ENCODE measurements at regions not wholly inside any gene's neighbourhood (a gene's known extent, or its start where the extent isn't known, plus 50 kb on each side); places are given as distances from the start of the nearest gene placed in this dataset.

GRCh38 chr11:94708176-94708575 lies 60.0 kb upstream of the AMOTL1 start:
- Histone ChIP-seq H3K4me1 (ENCODE audit: control insufficient read depth, insufficient read depth, low read length) (peaks cover 2% of the 10 kb centered on the region; the same call in 1 of the 2 replicates), H3K36me3 (ENCODE audit: control insufficient read depth in 2 of 2, insufficient read depth in 1 of 2, low read length in 2 of 2) (no peaks in the 10 kb centered on the region), H3K4me3 (ENCODE audit: low read depth, low read length) (no peak overlapping the region), H3K9me3 (ENCODE audit: control insufficient read depth, insufficient read depth, low read depth, low read length) (no peaks in the 10 kb centered on the region), H3K27ac (ENCODE audit: extremely low read depth, low read depth, low read length) (no peak overlapping the region)
- POLR2A ChIA-PET: no interaction called here
- TF ChIP-seq ZNF433 (tag by site-specific recombination; IDR thresholded peaks at IDR 0.05; ENCODE audit: low read depth): no peak
- TF ChIP-seq KLF7 (tag by site-specific recombination; IDR thresholded peaks at IDR 0.05; ENCODE audit: borderline replicate concordance): no peak
- no peak for TF ChIP-seq ZNF302 (tag by site-specific recombination; IDR thresholded peaks at IDR 0.05; ENCODE audit: low read depth)
- TF ChIP-seq KLF10 (tag by site-specific recombination; IDR thresholded peaks at IDR 0.05): no peak
- TF ChIP-seq ZNF585B (tag by site-specific recombination; IDR thresholded peaks at IDR 0.05): no peak
- no peak for TF ChIP-seq ZNF324 (tag by site-specific recombination; IDR thresholded peaks at IDR 0.05)
- no peak for TF ChIP-seq PBX3 (CRISPR knock-in tag; IDR thresholded peaks at IDR 0.05)
- TF ChIP-seq ZNF274 (IDR thresholded peaks at IDR 0.05; ENCODE audit: low read length): no peak
- TF ChIP-seq ZNF274 (tag by site-specific recombination; IDR thresholded peaks at IDR 0.05; ENCODE audit: borderline replicate concordance): no peak
- no peak for TF ChIP-seq INSM2 (tag by site-specific recombination; IDR thresholded peaks at IDR 0.05)
- TF ChIP-seq ZNF501 (tag by site-specific recombination; IDR thresholded peaks at IDR 0.05): no peak
- no peak for TF ChIP-seq ZNF221 (tag by site-specific recombination; IDR thresholded peaks at IDR 0.05; ENCODE audit: borderline replicate concordance)
- no peak for TF ChIP-seq ZNF140 (tag by site-specific recombination; IDR thresholded peaks at IDR 0.05)
- TF ChIP-seq ZBTB11 (tag by site-specific recombination; conservative IDR thresholded peaks at IDR 0.05; ENCODE audit: low read depth): no peak
- no peak for TF ChIP-seq ZNF248 (tag by site-specific recombination; IDR thresholded peaks at IDR 0.05)
- CTCF ChIA-PET: no interaction called here

GRCh38 chr11:94708642-94709041 lies 59.5 kb upstream of the AMOTL1 start:
- no peak overlapping the region for H3K4me3 ChIP-seq (ENCODE audit: low read depth, low read length)
- ChIA-PET POLR2A (no interaction called here), CTCF (no interaction called here)
- TF ChIP-seq ZBTB6 (tag by site-specific recombination; IDR thresholded peaks at IDR 0.05) (no peak), TRIM28 (IDR thresholded peaks at IDR 0.05; ENCODE audit: borderline replicate concordance, low read length) (no peak), ZBTB7A (tag by site-specific recombination; IDR thresholded peaks at IDR 0.05; ENCODE audit: low read depth) (no peak), PATZ1 (tag by site-specific recombination; IDR thresholded peaks at IDR 0.05) (no peak), TSHZ1 (tag by site-specific recombination; IDR thresholded peaks at IDR 0.05; ENCODE audit: borderline replicate concordance) (no peak), KLF8 (tag by site-specific recombination; IDR thresholded peaks at IDR 0.05) (no peak), ZNF510 (tag by site-specific recombination; IDR thresholded peaks at IDR 0.05; ENCODE audit: insufficient replicate concordance) (no peak)
- no peaks in the 10 kb centered on the region for H3K9me3 ChIP-seq (ENCODE audit: control insufficient read depth, insufficient read depth, low read depth, low read length)
- H3K36me3 ChIP-seq (ENCODE audit: control insufficient read depth in 2 of 2, insufficient read depth in 1 of 2, low read length in 2 of 2): no peaks in the 10 kb centered on the region
- peaks cover 2% of the 10 kb centered on the region; the same call in 1 of the 2 replicates for H3K4me1 ChIP-seq (ENCODE audit: control insufficient read depth, insufficient read depth, low read length)
- no peak overlapping the region for H3K27ac ChIP-seq (ENCODE audit: extremely low read depth, low read depth, low read length)
